GM13976 (cell line): ENCODE measurements at regions not wholly inside any gene's neighbourhood (a gene's known extent, or its start where the extent isn't known, plus 50 kb on each side); places are given as distances from the start of the nearest gene placed in this dataset.

Source experiments
- DNase-seq: peaks from one replicate; pipeline ENCODE4 v3.0.0; 2012; ENCODE audit warnings: low spot score
- CTCF ChIP-seq: IDR thresholded peaks from 2 replicates; pipeline ENCODE4 v1.5.1; 2012; ENCODE audit warnings: borderline replicate concordance, mild to moderate bottlenecking; ENCODE audit not compliant: insufficient read depth; ENCODE audit errors: extremely low read depth, missing control alignments, control extremely low read depth
- in situ Hi-C: fragments of 300-500 bp; cut with MboI; formaldehyde crosslinking; loops from one replicate; pipeline ENCODE4 v1.12.0; 2022; ENCODE audit warnings: low sequenced_read_pairs, mixed read lengths, inconsistent platforms; ENCODE audit not compliant: unreplicated experiment

- no peak for DNase-seq
- in situ Hi-C loops: no loop called here
Observed at GRCh38 chr2:210954386-210954907, 398.0 kb downstream of the CPS1 start.

GRCh38 chr2:210955591-210955990 lies 399.2 kb downstream of the CPS1 start:
- in situ Hi-C loops: no loop called here
- no peak for DNase-seq
- no peak for TF ChIP-seq CTCF

More at GRCh38 chr2:210954386-210954907, 398.0 kb downstream of the CPS1 start:
- no peak for TF ChIP-seq CTCF

- in situ Hi-C loops: no loop called here
- no peak for TF ChIP-seq CTCF
- DNase-seq: no peak
Observed at GRCh38 chr2:210956101-210956500, 399.7 kb downstream of the CPS1 start.

GRCh38 chr2:210961249-210961648 lies 404.9 kb downstream of the CPS1 start:
- no peak for TF ChIP-seq CTCF
- DNase-seq: no peak
- in situ Hi-C loops: no loop called here

- in situ Hi-C loops: no loop called here
- TF ChIP-seq CTCF: no peak
- DNase-seq: no peak
Observed at GRCh38 chr2:210963386-210963785, 407.0 kb downstream of the CPS1 start.

GRCh38 chr2:210964141-210964764 lies 407.9 kb downstream of the CPS1 start:
- no peak for TF ChIP-seq CTCF
- no peak for DNase-seq
- in situ Hi-C loops: no loop called here
